Skin epidermis (tissue), 12 donors: ENCODE measurements at regions not wholly inside any gene's neighbourhood (a gene's known extent, or its start where the extent isn't known, plus 50 kb on each side); places are given as distances from the start of the nearest gene placed in this dataset.
"Not testable (repeated sequence)": the region's sequence is repeated elsewhere in the genome, so short reads cannot be mapped to it uniquely, and the experiment has no call there.

Source experiments
- H3K27ac ChIP-seq, 21 experiments: fragments of 200-600 bp; sonication (generic) in 11 of 21; one replicate each; pipeline ENCODE4 v1.5.0; 2020; ENCODE audit warnings: mild to moderate bottlenecking in 3 of 21, inconsistent platforms in 2 of 21, moderate library complexity in 2 of 21
- H3K4me3 ChIP-seq, 7 experiments: fragments of 200-600 bp; sonication (generic) in 2 of 7; one replicate each; pipeline ENCODE4 v1.5.0; 2020; ENCODE audit warnings: inconsistent platforms in 2 of 7, mild to moderate bottlenecking in 2 of 7, moderate library complexity in 1 of 7

- Histone ChIP-seq H3K4me3 (no peak overlapping the region), H3K27ac (no peak overlapping the region)
These were observed 332.7 kb upstream of the RUNX1 start for GRCh38 chr21:35381743-35382310.

GRCh38 chr21:35380304-35380703 is 331.2 kb upstream of the RUNX1 start:
- H3K4me3 ChIP-seq = not testable (repeated sequence)

DNA sequence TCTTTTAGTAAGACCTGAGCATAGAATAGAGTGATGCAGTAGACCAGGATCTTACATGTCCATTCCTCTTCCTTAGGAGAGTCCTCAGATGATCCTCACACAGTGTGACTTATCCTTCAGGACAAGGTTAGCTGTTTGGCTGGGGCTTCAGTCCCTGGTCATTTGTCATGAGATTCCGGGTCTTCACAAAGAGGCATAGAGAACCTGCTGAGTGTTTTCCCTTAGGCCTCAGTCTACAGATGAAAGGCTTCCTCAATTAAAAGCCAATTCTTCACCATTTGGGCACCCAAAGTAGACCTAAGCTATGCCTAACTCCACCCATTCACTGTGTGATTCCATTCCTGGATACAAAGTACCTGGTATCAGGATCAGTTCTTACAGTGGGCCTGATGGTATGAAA is 329.8 kb upstream of the RUNX1 start:
- Histone ChIP-seq H3K27ac (no peak overlapping the region), H3K4me3 (no peak overlapping the region)

More at GRCh38 chr21:35380304-35380703, 331.2 kb upstream of the RUNX1 start:
- H3K27ac ChIP-seq = not testable (repeated sequence)

DNA sequence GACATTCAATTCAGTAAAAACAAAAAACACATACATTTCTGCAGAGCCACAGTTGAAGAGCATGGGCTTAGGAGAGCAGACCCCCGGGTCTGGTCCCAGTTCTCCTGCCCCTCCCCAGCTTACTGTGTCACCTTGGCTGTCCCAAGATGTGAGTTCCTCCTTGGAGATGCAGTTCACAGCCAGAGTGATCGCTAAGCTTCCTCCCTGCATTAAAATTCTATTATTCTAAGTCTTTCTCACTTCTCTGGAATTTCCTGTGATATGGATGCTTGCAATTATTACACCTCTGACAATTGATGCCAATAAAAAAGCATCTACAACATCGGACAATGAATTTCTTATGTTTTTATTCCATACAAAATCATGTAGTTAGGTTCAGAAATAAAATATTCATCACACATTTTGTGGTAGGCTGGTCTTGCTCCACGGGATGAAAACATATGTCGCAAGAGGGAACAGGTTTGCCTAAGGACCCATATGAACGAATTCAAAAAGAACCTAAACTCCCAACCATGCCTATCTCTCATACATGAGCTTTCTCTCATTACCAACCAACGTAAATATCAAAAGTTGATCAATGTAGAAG is 328.5 kb upstream of the RUNX1 start:
- H3K27ac ChIP-seq = peak overlapping the region in 2 of 21 experiments; percentile 4 to 26

GRCh38 chr21:35376406-35377135 is 327.5 kb upstream of the RUNX1 start:
- peak overlapping the region in 1 of 21 experiments; percentile 39 for H3K27ac ChIP-seq
- H3K4me3 ChIP-seq = no peak overlapping the region

More for the DNA sequence above, 328.5 kb upstream of the RUNX1 start:
- H3K4me3 ChIP-seq = no peak overlapping the region

GRCh38 chr21:35375115-35375514 is 326.0 kb upstream of the RUNX1 start:
- no peak overlapping the region for H3K27ac ChIP-seq
- no peak overlapping the region for H3K4me3 ChIP-seq

GRCh38 chr21:35373998-35374397 is 324.9 kb upstream of the RUNX1 start:
- Histone ChIP-seq H3K27ac (no peak overlapping the region), H3K4me3 (no peak overlapping the region)

DNA sequence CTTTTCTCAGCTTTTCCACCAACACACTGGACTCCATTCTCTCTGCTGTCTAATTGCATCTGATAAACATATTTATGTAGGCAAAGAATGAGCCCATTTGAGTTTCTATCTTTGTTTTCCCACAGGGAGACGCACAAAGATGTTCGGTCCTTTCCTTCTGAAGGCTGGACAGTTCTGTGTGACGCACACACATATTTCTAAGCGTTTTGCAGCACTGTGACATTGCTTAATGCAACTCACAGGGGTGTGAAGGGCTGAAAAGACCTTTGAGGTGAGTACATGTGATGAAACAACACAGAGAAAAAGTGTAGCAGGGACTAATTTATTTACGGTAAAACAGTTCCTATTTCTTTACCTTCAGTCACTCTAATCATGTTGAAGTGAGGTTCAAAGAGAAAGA is 323.1 kb upstream of the RUNX1 start:
- no peak overlapping the region for H3K27ac ChIP-seq
- H3K4me3 ChIP-seq = no peak overlapping the region

GRCh38 chr21:35370671-35371070 is 321.6 kb upstream of the RUNX1 start:
- H3K27ac ChIP-seq = no peak overlapping the region
- H3K4me3 ChIP-seq = no peak overlapping the region

- no peak overlapping the region for H3K27ac ChIP-seq
- no peak overlapping the region for H3K4me3 ChIP-seq
These were observed 321.0 kb upstream of the RUNX1 start for GRCh38 chr21:35370071-35370470.

DNA sequence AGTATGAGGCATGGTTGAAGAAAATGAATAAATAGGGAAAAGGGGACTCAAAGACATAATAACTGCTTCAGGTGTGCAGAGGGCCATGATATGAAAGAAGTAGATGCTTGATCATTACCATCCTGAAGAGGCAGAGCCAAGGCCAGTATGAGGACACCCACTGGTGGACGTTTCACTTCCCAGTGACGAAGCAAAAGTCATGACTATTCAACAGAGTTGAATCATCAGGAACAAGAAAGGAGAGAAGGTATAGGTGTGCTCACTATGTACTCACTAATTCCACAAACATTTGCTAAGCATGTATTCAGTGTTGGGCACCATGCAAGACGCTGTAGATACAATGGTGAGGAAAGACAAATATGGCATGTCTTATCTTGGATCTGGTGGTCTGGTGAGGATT is 319.2 kb upstream of the RUNX1 start:
- Histone ChIP-seq H3K4me3 (no peak overlapping the region), H3K27ac (peak overlapping the region in 3 of 21 experiments; percentile 58 to 72 (median 69))

- peak overlapping the region in 12 of 21 experiments; percentile 4 to 72 (median 42) for H3K27ac ChIP-seq
These were observed 318.5 kb upstream of the RUNX1 start for GRCh38 chr21:35367553-35367952.

DNA sequence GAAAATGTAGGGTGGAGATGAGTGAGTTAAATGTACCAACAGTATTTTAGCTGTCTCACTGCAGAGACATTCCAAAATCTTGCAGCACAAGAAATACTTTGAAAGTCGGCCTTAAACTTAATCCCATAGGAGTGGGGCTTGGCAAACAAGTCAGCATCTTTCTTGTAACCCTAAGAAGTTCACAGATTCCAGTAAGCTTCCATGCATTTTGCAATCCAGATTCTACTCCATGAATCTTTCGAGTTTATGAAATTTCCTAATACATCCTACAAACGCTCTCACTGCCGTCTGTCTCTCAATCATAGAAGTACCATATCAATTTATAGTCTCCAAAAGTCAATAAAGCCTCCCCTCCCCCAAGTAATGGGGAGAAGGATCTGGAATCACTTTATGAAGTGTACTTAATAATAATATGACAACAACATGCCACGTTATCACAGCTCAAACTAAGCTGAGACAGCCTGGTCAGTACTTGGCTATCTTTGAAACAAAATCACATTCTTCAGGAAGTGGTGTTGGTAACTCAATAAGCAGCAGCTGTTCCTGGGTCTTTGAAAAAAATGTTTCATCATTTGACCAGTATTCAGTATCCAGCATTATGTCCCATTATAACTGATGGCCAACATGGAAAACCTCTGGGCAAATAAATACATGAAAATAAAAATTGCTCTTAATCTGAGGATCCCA is 317.4 kb upstream of the RUNX1 start:
- Histone ChIP-seq H3K27ac (peak overlapping the region in 13 of 21 experiments; percentile 4 to 72 (median 45)), H3K4me3 (no peak overlapping the region)

More at GRCh38 chr21:35367553-35367952, 318.5 kb upstream of the RUNX1 start:
- no peak overlapping the region for H3K4me3 ChIP-seq

DNA sequence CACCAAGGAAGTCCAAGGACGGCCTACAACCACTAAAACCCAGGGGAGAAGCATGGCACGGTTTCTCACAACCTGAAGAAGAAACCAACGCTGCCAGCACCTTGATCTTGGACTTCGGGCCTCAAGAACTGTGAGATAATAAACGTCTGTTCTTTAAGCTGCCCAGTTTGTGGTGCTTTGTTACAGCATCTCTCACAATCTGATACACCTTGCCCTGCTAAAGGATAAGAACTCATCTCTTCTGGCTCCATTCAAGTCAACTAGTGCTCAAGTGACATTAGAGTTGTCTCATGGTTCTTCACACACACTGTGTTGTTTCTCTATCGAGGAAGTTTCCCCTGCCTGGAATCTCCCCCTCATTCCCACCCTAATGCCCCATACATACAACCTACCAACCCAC is 314.4 kb upstream of the RUNX1 start:
- H3K27ac ChIP-seq = no peak overlapping the region
- no peak overlapping the region for H3K4me3 ChIP-seq

DNA sequence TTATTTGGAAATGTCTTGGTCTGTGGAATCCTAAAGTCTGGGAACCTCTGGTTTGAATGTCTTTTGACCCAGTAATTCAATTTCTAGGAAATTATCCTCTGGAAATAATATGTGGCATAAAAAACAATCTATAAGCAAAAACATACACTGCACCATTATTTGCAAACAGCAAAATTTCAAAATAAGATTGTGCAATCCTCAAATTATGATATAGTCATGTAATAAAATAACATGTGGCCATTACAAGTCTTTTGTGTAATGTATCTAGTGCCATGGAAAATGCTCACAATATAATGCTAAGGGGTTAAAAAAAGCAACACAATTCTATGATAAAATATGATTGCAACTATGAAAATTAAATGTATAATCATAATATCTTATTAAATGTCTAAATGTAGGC is 312.9 kb upstream of the RUNX1 start:
- H3K4me3 ChIP-seq = no peak overlapping the region
- H3K27ac ChIP-seq = no peak overlapping the region

GRCh38 chr21:35360870-35361570 is 311.9 kb upstream of the RUNX1 start:
- Histone ChIP-seq H3K4me3 (no peak overlapping the region), H3K27ac (peak overlapping the region in 1 of 21 experiments; percentile 47)

DNA sequence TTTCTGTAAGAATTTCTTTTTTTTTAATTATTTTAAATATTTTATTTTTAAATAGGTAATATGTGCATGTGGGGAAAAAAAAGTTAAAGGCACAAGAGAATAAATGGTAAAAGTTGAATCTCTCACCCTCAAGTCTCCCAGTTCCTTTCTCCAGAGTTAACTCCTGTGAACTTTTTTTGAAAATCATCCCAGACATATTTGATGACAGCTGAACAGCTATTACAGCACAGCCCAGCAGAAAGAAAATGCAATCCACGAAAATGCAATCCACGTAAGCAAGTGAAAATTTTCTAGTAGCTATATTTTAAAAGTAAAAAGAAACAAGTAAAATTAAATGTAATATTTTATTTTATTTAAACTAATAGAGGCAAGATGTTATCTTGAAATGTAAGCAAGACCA is 310.0 kb upstream of the RUNX1 start:
- Histone ChIP-seq H3K27ac (peak overlapping the region in 2 of 21 experiments; percentile 47 to 52), H3K4me3 (no peak overlapping the region)

GRCh38 chr21:35358008-35358407 is 308.9 kb upstream of the RUNX1 start:
- Histone ChIP-seq H3K27ac (peak overlapping the region in 3 of 21 experiments; percentile 39 to 62 (median 47)), H3K4me3 (no peak overlapping the region)

- Histone ChIP-seq H3K27ac (peak overlapping the region in 3 of 21 experiments; percentile 1 to 62 (median 39)), H3K4me3 (no peak overlapping the region)
These were observed 308.1 kb upstream of the RUNX1 start for GRCh38 chr21:35357041-35357780.
